HepG2 (cell line): ENCODE measurements at regions not wholly inside any gene's neighbourhood (a gene's known extent, or its start where the extent isn't known, plus 50 kb on each side); places are given as distances from the start of the nearest gene placed in this dataset.

ENCODE experiments used
- ATAC-seq: fragments of 200-7000 bp; cut with Tn5 transposase; 3 replicates; pipeline ENCODE4 v1.9.1; 2020; ENCODE audit warnings: mild to moderate bottlenecking, moderate library complexity
- BruUV-seq: library from RNA; stranded (reverse); fragments of 400-500 nt; replicated peaks from 2 replicates; lab custom pipeline; 2021; lab: Mats Ljungman, UMichigan
- CTCF ChIA-PET: fragments of 300-600 bp; formaldehyde crosslinking; extraction: SDS; loops from one replicate; lab custom pipeline; 2021; ENCODE audit warnings: low total read pairs, inconsistent platforms, low intra/inter-chr PET ratio; lab: Yijun Ruan, JAX
- POLR2A ChIA-PET: fragments of 350-600 bp; sonication (Branson Sonifier 250); formaldehyde crosslinking; loops from one replicate; lab custom pipeline; 2020; ENCODE audit warnings: antibody characterized with exemption, inconsistent platforms; lab: Yijun Ruan, JAX
- DNase-seq: peaks from one replicate; pipeline ENCODE4 v3.0.0-alpha.2; 2015; ENCODE audit warnings: low spot score
- FAIRE-seq: peaks from 3 replicates; lab custom pipeline; 2011; peaks lifted over from hg19 to GRCh38; lab: Jason Lieb, UNC
- H2AFZ ChIP-seq: one replicate; pipeline ENCODE4 v1.6.1; 2011; ENCODE audit warnings: low read length, inconsistent platforms
- H3K27ac ChIP-seq: fragments of 300-600 bp; 3 replicates; pipeline ENCODE4 v1.8.0; 2011; ENCODE audit warnings: mixed run types, mild to moderate bottlenecking, mixed read lengths, low read length, inconsistent platforms; ENCODE audit not compliant: insufficient read depth; ENCODE audit errors: extremely low read length
- H3K27me3 ChIP-seq, 2 experiments: fragments of 200-600 bp in 1 of 2; 2 replicates in 1 of 2; 3 replicates in 1 of 2; pipeline versions ENCODE4 v1.6.0 to v1.8.0; 2011; ENCODE audit warnings: low read length in 2 of 2, mild to moderate bottlenecking in 2 of 2, moderate library complexity in 2 of 2, inconsistent platforms in 1 of 2; ENCODE audit not compliant: insufficient read depth in 2 of 2, control insufficient read depth in 1 of 2
- H3K36me3 ChIP-seq, 2 experiments: fragments of 200-600 bp in 1 of 2; replicated peaks in 1 of 2; 2 replicates in 1 of 2; 3 replicates in 1 of 2; pipeline versions ENCODE4 v1.5.1 to v1.8.0; 2011; ENCODE audit warnings: low read length in 2 of 2, inconsistent platforms in 1 of 2; ENCODE audit not compliant: insufficient read depth in 2 of 2, control insufficient read depth in 1 of 2
- H3K4me1 ChIP-seq: 2 replicates; pipeline ENCODE4 v1.5.1; 2012; ENCODE audit warnings: low read length, inconsistent platforms; ENCODE audit not compliant: insufficient read depth
- H3K4me2 ChIP-seq: 2 replicates; pipeline ENCODE4 v1.6.0; 2011; ENCODE audit warnings: low read depth, low read length, inconsistent platforms
- H3K4me3 ChIP-seq, 3 experiments: fragments of 200-600 bp in 1 of 3; sonication (generic), shearing (Covaris generic) in 1 of 3; replicated peaks in 1 of 3; 2 replicates each; pipeline ENCODE4 v1.5.1; 2011 to 2016; ENCODE audit warnings: low read length in 3 of 3, inconsistent platforms in 2 of 3, low read depth in 2 of 3, mild to moderate bottlenecking in 2 of 3, control low read depth in 1 of 3, mixed read lengths in 1 of 3; ENCODE audit not compliant: insufficient read depth in 1 of 3
- H3K79me2 ChIP-seq: one replicate; pipeline ENCODE4 v1.6.1; 2011; ENCODE audit warnings: low read length, inconsistent platforms; ENCODE audit not compliant: insufficient read depth
- H3K9ac ChIP-seq: 2 replicates; pipeline ENCODE4 v1.6.0; 2011; ENCODE audit warnings: mild to moderate bottlenecking, low read depth, low read length, inconsistent platforms; ENCODE audit not compliant: insufficient read depth
- H3K9me3 ChIP-seq: 2 replicates; pipeline ENCODE4 v1.5.1; 2012; ENCODE audit warnings: mild to moderate bottlenecking, low read length
- H4K20me1 ChIP-seq: 2 replicates; pipeline ENCODE4 v1.6.0; 2011; ENCODE audit warnings: inconsistent platforms, mild to moderate bottlenecking, low read length, moderate library complexity; ENCODE audit not compliant: insufficient read depth
- FOXO1 ChIP-seq: sonication (generic); formaldehyde crosslinking; IDR thresholded peaks from 2 replicates; pipeline ENCODE4 v1.4.0; 2020; ENCODE audit warnings: missing genetic modification reagents
- KLF6 ChIP-seq: IDR thresholded peaks from 2 replicates; pipeline ENCODE4 v1.8.0; 2016; ENCODE audit warnings: missing biosample characterization, missing genetic modification reagents
- MAF1 ChIP-seq: sonication (generic); formaldehyde crosslinking; IDR thresholded peaks from 2 replicates; pipeline ENCODE4 v1.5.0; 2020; ENCODE audit warnings: missing genetic modification reagents, borderline replicate concordance
- NFATC3 ChIP-seq: sonication (generic); formaldehyde crosslinking; IDR thresholded peaks from 2 replicates; pipeline ENCODE4 v1.5.1; 2020; ENCODE audit warnings: mild to moderate bottlenecking, missing genetic modification reagents
- NFIB ChIP-seq: sonication (generic); formaldehyde crosslinking; IDR thresholded peaks from 2 replicates; pipeline ENCODE4 v1.9.0; 2021; ENCODE audit warnings: missing genetic modification reagents, mild to moderate bottlenecking, borderline replicate concordance
- NR2F1 ChIP-seq, 2 experiments: fragments of 450-650 bp in 1 of 2; formaldehyde crosslinking in 1 of 2; IDR thresholded peaks; 2 replicates each; pipeline versions ENCODE4 v1.5.0 to v1.6.1; 2016 to 2020; ENCODE audit warnings: mild to moderate bottlenecking in 1 of 2, missing compliant biosample characterization in 1 of 2, missing genetic modification reagents in 1 of 2, moderate library complexity in 1 of 2
- PHF20 ChIP-seq: sonication (generic); formaldehyde crosslinking; IDR thresholded peaks from 2 replicates; pipeline ENCODE4 v1.5.0; 2020; ENCODE audit warnings: mild to moderate bottlenecking, missing genetic modification reagents
- SIN3A ChIP-seq: IDR thresholded peaks from 2 replicates; pipeline ENCODE4 v1.6.1; 2011; ENCODE audit warnings: low read depth, mild to moderate bottlenecking, control low read depth, low read length, borderline replicate concordance
- YEATS4 ChIP-seq: sonication (generic); formaldehyde crosslinking; IDR thresholded peaks from 2 replicates; pipeline ENCODE4 v1.4.0; 2020; ENCODE audit warnings: missing genetic modification reagents, borderline replicate concordance
- ZNF30 ChIP-seq: sonication (generic); formaldehyde crosslinking; IDR thresholded peaks from 2 replicates; pipeline ENCODE4 v1.5.0; 2020; ENCODE audit warnings: mild to moderate bottlenecking, missing genetic modification reagents
- ZNF326 ChIP-seq: sonication (generic); formaldehyde crosslinking; IDR thresholded peaks from 2 replicates; pipeline ENCODE4 v1.4.0; 2020; ENCODE audit warnings: missing genetic modification reagents, borderline replicate concordance
- ZNF451 ChIP-seq: sonication (generic); formaldehyde crosslinking; IDR thresholded peaks from 2 replicates; pipeline ENCODE4 v1.5.0; 2020; ENCODE audit warnings: mild to moderate bottlenecking, missing genetic modification reagents
- ZNF550 ChIP-seq: sonication (generic); formaldehyde crosslinking; IDR thresholded peaks from 2 replicates; pipeline ENCODE4 v1.4.0; 2020; ENCODE audit warnings: mild to moderate bottlenecking, missing genetic modification reagents, borderline replicate concordance
- ZNF629 ChIP-seq: sonication (generic); formaldehyde crosslinking; conservative IDR thresholded peaks from 2 replicates; pipeline ENCODE4 v1.5.0; 2020; ENCODE audit warnings: missing genetic modification reagents
- ZNF772 ChIP-seq: sonication (generic); formaldehyde crosslinking; IDR thresholded peaks from 2 replicates; pipeline ENCODE4 v1.5.0; 2020; ENCODE audit warnings: mild to moderate bottlenecking, missing genetic modification reagents
- ZNF780A ChIP-seq: sonication (generic); formaldehyde crosslinking; IDR thresholded peaks from 2 replicates; pipeline ENCODE4 v1.8.0; 2022; ENCODE audit warnings: mild to moderate bottlenecking, missing genetic modification reagents, moderate library complexity
- WGBS: methylation state at CpG from one replicate; pipeline ENCODE4 v1.1.6; 2017; ENCODE audit warnings: low lambda C conversion rate; 5-methylcytosine and 5-hydroxymethylcytosine counted together
- in situ Hi-C: cut with HindIII; loops from 2 replicates; pipeline ENCODE4 v1.10.0; 2017; ENCODE audit warnings: low pct_unique_long_range_greater_than_20kb; ENCODE audit not compliant: extremely low pct_ligation_motif_present
- intact Hi-C: fragments of 100-400 bp; cut with micrococcal nuclease; formaldehyde crosslinking; loops from one replicate; pipeline ENCODE4 v1.10.0; 2022; ENCODE audit not compliant: unreplicated experiment
- TF ChIP-seq, protein P1 (sequence below): sonication (generic); formaldehyde crosslinking; IDR thresholded peaks from 2 replicates; pipeline ENCODE4 v1.9.0; 2021; ENCODE audit warnings: missing genetic modification reagents, mild to moderate bottlenecking, borderline replicate concordance
- TF ChIP-seq, protein P2 (sequence below): IDR thresholded peaks from 2 replicates; pipeline ENCODE4 v1.6.1; 2016; ENCODE audit warnings: low read depth, borderline replicate concordance
- TF ChIP-seq, protein P3 (sequence below): sonication (generic); formaldehyde crosslinking; IDR thresholded peaks from 2 replicates; pipeline ENCODE4; 2020; ENCODE audit warnings: missing genetic modification reagents, mild to moderate bottlenecking, borderline replicate concordance
- TF ChIP-seq, protein P4 (sequence below): sonication (generic); formaldehyde crosslinking; IDR thresholded peaks from 2 replicates; pipeline ENCODE4 v1.9.0; 2021; ENCODE audit warnings: missing genetic modification reagents, mild to moderate bottlenecking, borderline replicate concordance

DNA sequence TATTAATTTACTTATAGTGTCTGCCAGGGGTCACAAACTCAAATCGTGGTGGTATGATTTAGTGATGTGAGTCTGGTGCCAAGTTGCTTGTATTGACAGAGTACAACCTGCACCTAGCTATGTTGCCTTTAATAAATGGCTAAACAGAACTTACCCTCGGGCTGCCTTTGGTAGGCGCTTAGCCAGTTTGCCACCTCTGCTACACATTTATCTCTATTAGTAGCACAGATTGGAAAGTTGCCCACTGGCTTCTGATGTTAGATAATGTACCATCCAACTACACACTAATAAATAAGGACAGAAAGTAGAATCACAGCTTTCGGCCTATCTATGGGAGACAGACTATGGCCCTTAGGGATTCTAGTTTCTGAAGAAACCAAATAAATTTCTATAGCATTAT is 368.4 kb downstream of the MAN2A1 start (continued):
- TF ChIP-seq KLF6 (CRISPR knock-in tag): no peak
- no peak for TF ChIP-seq ZNF451 (CRISPR knock-in tag)
- no peak for TF ChIP-seq SIN3A
- TF ChIP-seq ZNF780A: no peak

DNA sequence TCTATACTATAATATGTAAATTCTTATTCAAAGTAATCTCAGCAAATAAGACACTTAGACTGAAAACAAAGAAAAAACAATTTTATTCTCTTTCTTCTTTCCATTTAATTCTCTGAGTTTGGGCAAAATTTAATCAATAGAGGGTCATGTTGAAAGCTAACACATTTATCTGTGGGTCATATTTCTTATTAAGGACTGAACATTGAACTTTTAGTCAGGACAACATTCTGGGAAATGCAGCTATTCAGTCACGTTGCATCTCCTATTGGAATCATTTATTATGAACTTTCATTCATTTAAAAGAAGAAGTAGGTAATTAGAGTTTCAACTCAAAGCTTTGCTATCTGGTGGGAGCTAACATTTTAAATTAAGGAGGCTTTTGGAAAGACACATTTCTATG is 372.5 kb downstream of the MAN2A1 start:
- FAIRE-seq: no peak
- WGBS: 6% methylated on average over 1 of the region's 1 CpG
- Histone ChIP-seq H3K4me1 (no peaks in the 10 kb centered on the region), H3K27me3 (no peaks in the 10 kb centered on the region), H3K9me3 (no peaks in the 10 kb centered on the region), H2AFZ (no peak overlapping the region), H4K20me1 (no peaks in the 10 kb centered on the region), H3K27ac (no peak overlapping the region), H3K4me2 (no peak overlapping the region), H3K79me2 (no peaks in the 10 kb centered on the region), H3K4me3 (no peak overlapping the region), H3K36me3 (no peaks in the 10 kb centered on the region), H3K9ac (no peak overlapping the region)
- ChIA-PET POLR2A (no interaction called here), CTCF (no interaction called here)
- intact Hi-C loops (no loop called here), in situ Hi-C loops (no loop called here)
- no peak for DNase-seq
- no TSS peak for BruUV-seq
- ATAC-seq: no peak
- TF ChIP-seq ZNF772 (CRISPR knock-in tag) (no peak), YEATS4 (CRISPR knock-in tag) (no peak), NR2F1 (CRISPR knock-in tag; IDR thresholded peaks at IDR 0.05) (no peak), NFATC3 (CRISPR knock-in tag) (no peak), NFIB (CRISPR knock-in tag) (no peak), ZNF326 (CRISPR knock-in tag) (no peak), PHF20 (no peak), FOXO1 (CRISPR knock-in tag) (no peak), MAF1 (CRISPR knock-in tag) (no peak), ZNF629 (CRISPR knock-in tag) (no peak), ZNF30 (no peak), ZNF550 (CRISPR knock-in tag) (no peak)
- TF ChIP-seq, protein P1, sequence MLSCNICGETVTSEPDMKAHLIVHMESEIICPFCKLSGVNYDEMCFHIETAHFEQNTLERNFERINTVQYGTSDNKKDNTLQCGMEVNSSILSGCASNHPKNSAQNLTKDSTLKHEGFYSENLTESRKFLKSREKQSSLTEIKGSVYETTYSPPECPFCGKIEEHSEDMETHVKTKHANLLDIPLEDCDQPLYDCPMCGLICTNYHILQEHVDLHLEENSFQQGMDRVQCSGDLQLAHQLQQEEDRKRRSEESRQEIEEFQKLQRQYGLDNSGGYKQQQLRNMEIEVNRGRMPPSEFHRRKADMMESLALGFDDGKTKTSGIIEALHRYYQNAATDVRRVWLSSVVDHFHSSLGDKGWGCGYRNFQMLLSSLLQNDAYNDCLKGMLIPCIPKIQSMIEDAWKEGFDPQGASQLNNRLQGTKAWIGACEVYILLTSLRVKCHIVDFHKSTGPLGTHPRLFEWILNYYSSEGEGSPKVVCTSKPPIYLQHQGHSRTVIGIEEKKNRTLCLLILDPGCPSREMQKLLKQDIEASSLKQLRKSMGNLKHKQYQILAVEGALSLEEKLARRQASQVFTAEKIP (CRISPR knock-in tag): no peak
- TF ChIP-seq, protein P2, sequence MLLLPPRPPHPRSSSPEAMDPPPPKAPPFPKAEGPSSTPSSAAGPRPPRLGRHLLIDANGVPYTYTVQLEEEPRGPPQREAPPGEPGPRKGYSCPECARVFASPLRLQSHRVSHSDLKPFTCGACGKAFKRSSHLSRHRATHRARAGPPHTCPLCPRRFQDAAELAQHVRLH (CRISPR knock-in tag): no peak
- TF ChIP-seq, protein P3, sequence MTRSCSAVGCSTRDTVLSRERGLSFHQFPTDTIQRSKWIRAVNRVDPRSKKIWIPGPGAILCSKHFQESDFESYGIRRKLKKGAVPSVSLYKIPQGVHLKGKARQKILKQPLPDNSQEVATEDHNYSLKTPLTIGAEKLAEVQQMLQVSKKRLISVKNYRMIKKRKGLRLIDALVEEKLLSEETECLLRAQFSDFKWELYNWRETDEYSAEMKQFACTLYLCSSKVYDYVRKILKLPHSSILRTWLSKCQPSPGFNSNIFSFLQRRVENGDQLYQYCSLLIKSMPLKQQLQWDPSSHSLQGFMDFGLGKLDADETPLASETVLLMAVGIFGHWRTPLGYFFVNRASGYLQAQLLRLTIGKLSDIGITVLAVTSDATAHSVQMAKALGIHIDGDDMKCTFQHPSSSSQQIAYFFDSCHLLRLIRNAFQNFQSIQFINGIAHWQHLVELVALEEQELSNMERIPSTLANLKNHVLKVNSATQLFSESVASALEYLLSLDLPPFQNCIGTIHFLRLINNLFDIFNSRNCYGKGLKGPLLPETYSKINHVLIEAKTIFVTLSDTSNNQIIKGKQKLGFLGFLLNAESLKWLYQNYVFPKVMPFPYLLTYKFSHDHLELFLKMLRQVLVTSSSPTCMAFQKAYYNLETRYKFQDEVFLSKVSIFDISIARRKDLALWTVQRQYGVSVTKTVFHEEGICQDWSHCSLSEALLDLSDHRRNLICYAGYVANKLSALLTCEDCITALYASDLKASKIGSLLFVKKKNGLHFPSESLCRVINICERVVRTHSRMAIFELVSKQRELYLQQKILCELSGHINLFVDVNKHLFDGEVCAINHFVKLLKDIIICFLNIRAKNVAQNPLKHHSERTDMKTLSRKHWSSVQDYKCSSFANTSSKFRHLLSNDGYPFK (CRISPR knock-in tag): no peak
- TF ChIP-seq, protein P4, sequence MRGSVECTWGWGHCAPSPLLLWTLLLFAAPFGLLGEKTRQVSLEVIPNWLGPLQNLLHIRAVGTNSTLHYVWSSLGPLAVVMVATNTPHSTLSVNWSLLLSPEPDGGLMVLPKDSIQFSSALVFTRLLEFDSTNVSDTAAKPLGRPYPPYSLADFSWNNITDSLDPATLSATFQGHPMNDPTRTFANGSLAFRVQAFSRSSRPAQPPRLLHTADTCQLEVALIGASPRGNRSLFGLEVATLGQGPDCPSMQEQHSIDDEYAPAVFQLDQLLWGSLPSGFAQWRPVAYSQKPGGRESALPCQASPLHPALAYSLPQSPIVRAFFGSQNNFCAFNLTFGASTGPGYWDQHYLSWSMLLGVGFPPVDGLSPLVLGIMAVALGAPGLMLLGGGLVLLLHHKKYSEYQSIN (CRISPR knock-in tag): no peak
